ENCODE measurements at regions not wholly inside any gene's neighbourhood (a gene's known extent, or its start where the extent isn't known, plus 50 kb on each side); places are given as distances from the start of the nearest gene placed in this dataset.
"Not testable (repeated sequence)": the region's sequence is repeated elsewhere in the genome, so short reads cannot be mapped to it uniquely, and the experiment has no call there.

- TF ChIP-seq POLR2A (IDR thresholded peaks at IDR 0.05; ENCODE audit: extremely low read depth, insufficient read length); CTCF (IDR thresholded peaks at IDR 0.05; ENCODE audit: low read depth, low read length): not testable (repeated sequence)
Measured at GRCh38 chr14:19203250-19203972, 230.7 kb downstream of the POTEG start.
